SIG-M5 (cell line): ENCODE measurements at regions not wholly inside any gene's neighbourhood (a gene's known extent, or its start where the extent isn't known, plus 50 kb on each side); places are given as distances from the start of the nearest gene placed in this dataset.
"Not testable (repeated sequence)": the region's sequence is repeated elsewhere in the genome, so short reads cannot be mapped to it uniquely, and the experiment has no call there.

ENCODE experiments used
- DNase-seq: peaks from one replicate; lab custom pipeline; 2025; lab: John Stamatoyannopoulos, UW

GRCh38 chr11:127843483-127844396 is 743.6 kb downstream of the ETS1 start:
- no peak for DNase-seq

DNA sequence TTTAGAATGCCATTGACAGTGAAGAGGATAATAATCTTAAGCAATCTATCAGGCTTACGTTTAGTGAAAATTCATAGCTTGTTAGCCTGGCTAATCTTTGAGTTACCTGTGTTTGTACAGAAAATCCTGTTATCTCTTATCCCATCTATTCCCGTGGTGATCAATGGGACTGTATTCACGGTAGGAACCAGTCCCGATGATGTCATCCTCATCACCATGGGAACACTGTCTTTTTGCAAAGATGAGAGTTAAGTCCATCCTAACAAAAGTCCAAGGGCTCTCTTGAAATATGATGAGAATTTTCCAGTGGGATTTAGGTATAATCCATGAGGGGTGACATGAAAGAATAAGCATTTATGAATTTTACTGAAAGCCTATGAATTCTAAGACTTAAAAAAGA is 762.2 kb downstream of the ETS1 start:
- no peak for DNase-seq

- no peak for DNase-seq
These were observed 768.7 kb downstream of the ETS1 start for GRCh38 chr11:127818625-127819024.

- no peak for DNase-seq
These were observed 770.4 kb downstream of the ETS1 start for GRCh38 chr11:127816962-127817361.

DNA sequence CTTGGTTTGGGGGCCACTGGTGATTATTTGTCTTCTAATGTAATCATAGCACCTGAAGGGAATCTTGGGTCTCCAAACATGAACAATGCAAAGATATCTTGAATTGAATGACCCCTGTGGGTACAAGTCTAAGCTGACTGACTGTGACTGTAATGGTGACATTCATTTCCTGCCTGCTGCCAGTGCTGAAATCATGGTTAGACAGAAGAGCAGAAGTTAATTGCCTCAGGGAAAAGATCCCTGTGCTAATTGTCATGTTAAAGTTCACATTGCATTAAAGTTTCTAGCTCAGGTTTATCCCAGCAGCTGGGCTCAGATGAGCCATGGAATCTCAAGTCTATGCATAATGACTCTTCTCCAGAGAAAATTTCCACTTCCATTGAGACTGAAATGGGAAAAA is 772.0 kb downstream of the ETS1 start:
- no peak for DNase-seq

DNA sequence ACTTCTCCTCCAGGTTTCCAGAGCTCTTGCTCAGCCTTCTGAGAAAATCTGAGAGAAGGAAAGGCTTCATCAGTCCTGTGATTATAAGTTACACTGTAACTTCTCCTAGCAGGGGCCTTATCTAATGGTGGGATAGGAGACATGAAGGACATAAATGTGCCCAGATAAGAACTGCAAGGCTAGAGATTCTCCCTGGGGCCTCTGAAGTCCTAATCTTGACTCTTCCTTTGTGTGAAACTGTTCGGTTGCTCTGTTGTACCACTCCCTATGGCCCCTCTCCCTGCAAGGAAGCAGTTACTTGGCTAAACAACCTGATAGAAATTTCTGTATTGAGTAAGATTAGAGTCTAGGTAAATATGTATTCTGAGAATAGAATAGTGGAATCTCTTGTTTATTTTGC is 780.9 kb downstream of the ETS1 start:
- DNase-seq = no peak

DNA sequence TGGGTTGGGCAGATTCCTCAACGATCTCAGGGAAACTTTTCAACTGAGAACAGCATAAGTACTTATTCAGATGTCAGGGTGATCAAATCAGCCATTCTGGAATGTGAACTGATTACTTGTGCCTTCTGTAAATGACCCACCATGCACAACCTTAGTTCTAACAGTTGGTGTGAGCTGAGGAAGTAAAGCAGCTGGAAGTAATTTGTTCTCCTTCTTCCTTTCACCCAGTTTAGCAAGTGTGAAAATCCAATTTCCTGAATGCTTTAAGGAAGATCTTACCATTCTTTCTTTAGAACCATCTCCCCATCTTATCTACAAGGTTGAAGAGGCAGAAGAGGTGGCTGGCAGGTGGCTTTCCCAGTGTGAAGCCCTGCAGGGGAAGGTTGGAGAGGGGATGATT is 781.6 kb downstream of the ETS1 start:
- no peak for DNase-seq

- no peak for DNase-seq
These were observed 782.5 kb downstream of the ETS1 start for GRCh38 chr11:127804747-127805400.

GRCh38 chr11:127803755-127804154 is 783.6 kb downstream of the ETS1 start:
- DNase-seq = no peak

GRCh38 chr11:127800989-127801688 is 786.2 kb downstream of the ETS1 start:
- DNase-seq = no peak

DNA sequence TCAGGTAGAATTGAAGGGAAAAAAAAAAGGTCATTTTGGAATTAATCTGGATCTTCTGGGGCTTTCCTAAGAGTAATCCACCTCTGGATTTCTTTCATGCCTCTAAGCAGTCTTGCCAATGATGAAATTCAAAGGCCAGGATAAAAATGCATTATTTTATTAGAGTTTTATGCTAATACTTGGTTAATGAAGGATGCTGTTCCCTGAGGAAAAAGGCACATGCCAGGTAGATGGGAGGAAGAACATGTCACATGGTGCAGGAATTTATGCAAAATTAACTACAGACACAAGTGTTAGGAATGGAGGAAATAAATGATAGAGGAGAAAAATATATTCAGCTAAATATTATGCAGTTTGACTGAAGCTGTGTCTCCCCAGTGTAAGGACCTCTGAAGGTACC is 792.0 kb downstream of the ETS1 start:
- no peak for DNase-seq

- no peak for DNase-seq
These were observed 791.3 kb upstream of the KIRREL3 start for GRCh38 chr11:127791844-127792243.

DNA sequence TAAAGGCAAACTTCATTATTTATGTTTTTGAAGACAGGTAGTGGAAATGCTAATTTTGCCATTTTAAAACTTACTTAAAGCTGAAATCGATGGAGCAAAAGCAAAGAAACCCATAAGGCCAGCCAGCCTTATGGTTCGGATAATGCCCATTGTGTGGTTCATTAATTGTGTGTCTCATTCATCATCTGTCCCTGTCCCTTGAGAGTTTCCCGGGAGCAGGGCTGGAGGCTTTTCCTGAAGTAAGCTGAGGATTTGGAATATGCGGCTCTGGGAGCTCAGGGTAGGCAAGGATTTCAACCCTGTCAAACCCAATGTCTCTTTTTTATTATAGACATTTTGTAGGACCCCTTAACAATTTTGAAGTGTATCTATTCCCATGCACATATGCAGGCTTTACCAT is 790.0 kb upstream of the KIRREL3 start:
- DNase-seq = no peak

GRCh38 chr11:127789927-127790326 is 789.4 kb upstream of the KIRREL3 start:
- no peak for DNase-seq

GRCh38 chr11:127772938-127773337 is 772.4 kb upstream of the KIRREL3 start:
- not testable (repeated sequence) for DNase-seq

- not testable (repeated sequence) for DNase-seq
These were observed 768.4 kb upstream of the KIRREL3 start for GRCh38 chr11:127768931-127769330.

DNA sequence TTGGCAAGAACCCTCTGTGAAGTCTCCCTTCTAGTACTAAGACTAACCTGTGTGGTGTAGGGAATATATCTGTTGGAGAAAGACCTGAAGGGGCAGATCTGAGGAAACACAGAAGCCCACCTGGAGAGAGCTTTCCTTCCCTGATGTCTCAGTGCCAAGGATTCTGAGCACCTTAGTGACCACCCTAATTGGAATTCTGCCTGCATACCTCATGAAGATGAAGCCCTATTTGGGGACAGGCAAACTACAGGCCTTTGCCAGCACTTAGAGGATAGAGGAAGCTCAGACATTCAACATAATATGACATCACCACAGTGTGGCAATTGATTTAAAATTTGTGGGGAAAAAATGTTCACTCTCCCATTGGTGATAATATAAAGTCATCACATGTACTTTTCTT is 766.2 kb upstream of the KIRREL3 start:
- DNase-seq = no peak

DNA sequence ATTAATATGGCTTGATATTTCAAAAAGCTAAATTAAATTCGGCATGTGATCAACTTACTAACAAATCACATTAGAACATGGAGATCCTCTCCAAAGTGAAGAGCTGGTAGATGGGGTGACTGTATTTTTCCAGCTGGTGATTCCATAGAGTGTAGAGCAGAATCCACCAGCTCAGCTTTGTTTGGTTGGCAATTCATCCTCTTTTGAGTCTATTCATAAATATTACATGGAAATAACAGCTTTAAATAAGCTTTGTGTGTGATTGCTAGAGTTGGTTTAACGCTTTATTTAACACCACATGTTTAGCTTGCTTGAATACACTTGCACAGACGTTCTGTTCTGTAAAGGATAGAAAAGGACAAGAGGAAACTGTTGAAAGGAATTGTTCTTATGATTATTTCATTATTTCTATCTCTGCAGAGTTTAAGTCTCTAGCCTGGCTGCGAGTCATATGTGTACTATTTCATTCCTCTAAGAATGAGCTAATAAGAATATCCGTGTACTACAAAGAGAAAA is 738.3 kb upstream of the KIRREL3 start:
- DNase-seq = no peak

- no peak for DNase-seq
These were observed 736.9 kb upstream of the KIRREL3 start for GRCh38 chr11:127737499-127737898.

- no peak for DNase-seq
These were observed 733.0 kb upstream of the KIRREL3 start for GRCh38 chr11:127733552-127733951.

- DNase-seq = no peak
These were observed 725.8 kb upstream of the KIRREL3 start for GRCh38 chr11:127726367-127726766.

- no peak for DNase-seq
These were observed 723.1 kb upstream of the KIRREL3 start for GRCh38 chr11:127723714-127724113.

GRCh38 chr11:127713226-127713625 is 712.7 kb upstream of the KIRREL3 start:
- no peak for DNase-seq
